Tibial nerve (tissue), 3 donors: ENCODE measurements at regions not wholly inside any gene's neighbourhood (a gene's known extent, or its start where the extent isn't known, plus 50 kb on each side); places are given as distances from the start of the nearest gene placed in this dataset.

Source experiments
- CTCF ChIP-seq, 5 experiments: fragments of 200-600 bp in 3 of 5; fragments of 450-650 bp in 2 of 5; sonication (generic) in 3 of 5; IDR thresholded peaks; one replicate each; pipeline ENCODE4 v1.5.1; 2016 to 2019; ENCODE audit warnings: antibody characterized with exemption in 5 of 5, mild to moderate bottlenecking in 3 of 5, moderate library complexity in 2 of 5
- POLR2A ChIP-seq, 2 donors: fragments of 450-650 bp; IDR thresholded peaks; one replicate each; pipeline ENCODE4 v1.6.1; 2017; ENCODE audit warnings: antibody characterized with exemption in 2 of 2, mild to moderate bottlenecking in 2 of 2, moderate library complexity in 2 of 2

GRCh38 chr15:85913461-85913860 lies 118.7 kb upstream of the KLHL25 start:
- TF ChIP-seq CTCF (IDR thresholded peaks at IDR 0.05) (no peak), POLR2A (IDR thresholded peaks at IDR 0.05) (no peak)
